ENCODE measurements at regions not wholly inside any gene's neighbourhood (a gene's known extent, or its start where the extent isn't known, plus 50 kb on each side); places are given as distances from the start of the nearest gene placed in this dataset.

- 87% methylated on average over 4 of the region's 4 CpGs; no CpG with 5 or more reads in 1 of the 2 experiments for WGBS, 2 experiments (ENCODE audit: extremely low coverage in 1 of 2, insufficient coverage in 1 of 2, insufficient read length in 1 of 2, insufficient replicate concordance in 2 of 2, low coverage in 1 of 2, low lambda C conversion rate in 2 of 2, missing lambda C conversion rate in 1 of 2)
- no peak for FAIRE-seq
- POLR2A ChIA-PET (ENCODE audit: partially characterized antibody), result no interaction called here
- TF ChIP-seq TAF1 (IDR thresholded peaks at IDR 0.05; ENCODE audit: low read depth, low read length) (no peak), ASH2L (IDR thresholded peaks at IDR 0.05; ENCODE audit: low read length) (no peak), SUZ12 (IDR thresholded peaks at IDR 0.05; ENCODE audit: low read length) (no peak), FOSL1 (IDR thresholded peaks at IDR 0.05; ENCODE audit: insufficient read depth, low read depth, low read length) (no peak), SAP30 (IDR thresholded peaks at IDR 0.05; ENCODE audit: insufficient read depth, insufficient replicate concordance, low read length) (no peak), BACH1 (IDR thresholded peaks at IDR 0.05; ENCODE audit: low read length) (no peak), ZNF274 (IDR thresholded peaks at IDR 0.05; ENCODE audit: borderline replicate concordance, extremely low read depth, low read length) (no peak), EP300 (IDR thresholded peaks at IDR 0.05; ENCODE audit: borderline replicate concordance in 1 of 2, low read depth in 2 of 2, low read length in 2 of 2) (no peak), YY1 (IDR thresholded peaks at IDR 0.05; ENCODE audit: low read depth, low read length) (no peak), NRF1 (IDR thresholded peaks at IDR 0.05; ENCODE audit: low read depth, low read length) (no peak), CTCF (IDR thresholded peaks at IDR 0.05; ENCODE audit: control extremely low read depth in 1 of 3, insufficient read depth in 1 of 3, low read depth in 1 of 3, low read length in 3 of 3) (no peak), TAF7 (optimal IDR thresholded peaks at IDR 0.05; ENCODE audit: borderline replicate concordance, low read depth, low read length) (no peak)
Observed at GRCh38 chr7:42614636-42615035, 297.2 kb downstream of the C7orf25 start.

More at GRCh38 chr7:42614636-42615035, 297.2 kb downstream of the C7orf25 start:
- Histone ChIP-seq H3K36me3 (ENCODE audit: control insufficient read depth in 2 of 4, insufficient read depth in 4 of 4, low read length in 3 of 4) (no peaks in the 10 kb centered on the region), H3K23ac (ENCODE audit: insufficient read length) (no peak overlapping the region), H3K18ac (ENCODE audit: extremely low read depth, low read length) (no peak overlapping the region), H4K5ac (ENCODE audit: insufficient read length, low read depth, low read length) (no peak overlapping the region), H3K14ac (ENCODE audit: insufficient read length) (no peak overlapping the region), H4K20me1 (replicated peaks in 1 of 2; ENCODE audit: control insufficient read depth in 1 of 2, insufficient read depth in 2 of 2, low read length in 2 of 2) (no peaks in the 10 kb centered on the region), H3K56ac (replicated peaks; ENCODE audit: insufficient read length, low read depth, low read length) (no peak overlapping the region), H3K9me3 (ENCODE audit: insufficient read depth in 2 of 2, low read depth in 1 of 2, low read length in 1 of 2) (no peaks in the 10 kb centered on the region), H2BK20ac (ENCODE audit: low read length) (no peak overlapping the region), H3K4me2 (ENCODE audit: insufficient read depth in 1 of 2, low read depth in 2 of 2, low read length in 2 of 2) (no peak overlapping the region), H3K4ac (replicated peaks; ENCODE audit: insufficient read length, low read depth, low read length) (no peak overlapping the region), H3K27me3 (replicated peaks in 1 of 4; ENCODE audit: control insufficient read depth in 3 of 4, extremely low read depth in 1 of 4, insufficient read depth in 3 of 4, low read length in 3 of 4) (no peaks in the 10 kb centered on the region), H3K4me3 (ENCODE audit: extremely low read depth in 1 of 4, insufficient read depth in 2 of 4, low read depth in 3 of 4, low read length in 4 of 4) (no peak overlapping the region), H2BK15ac (ENCODE audit: low read length) (no peak overlapping the region), H2BK120ac (replicated peaks; ENCODE audit: low read depth, low read length) (no peak overlapping the region), H3K27ac (ENCODE audit: low read depth, low read length) (no peak overlapping the region), H2AK5ac (ENCODE audit: low read depth, low read length) (no peak overlapping the region), H2BK12ac (ENCODE audit: low read depth, low read length) (no peak overlapping the region), H3K9ac (replicated peaks in 1 of 4; ENCODE audit: extremely low read depth in 1 of 4, low read depth in 3 of 4, low read length in 3 of 4) (no peak overlapping the region), H4K91ac (replicated peaks; ENCODE audit: insufficient read length, low read length) (no peak overlapping the region), H4K8ac (ENCODE audit: extremely low read depth, insufficient read depth, low read length) (no peak overlapping the region), H2AFZ (ENCODE audit: low read length) (no peak overlapping the region), H2BK5ac (ENCODE audit: low read depth, low read length) (no peak overlapping the region), H3K23me2 (ENCODE audit: low read depth, low read length) (no peaks in the 10 kb centered on the region), H3K79me1 (ENCODE audit: low read depth, low read length) (no peaks in the 10 kb centered on the region), H3K4me1 (replicated peaks in 1 of 4; ENCODE audit: control insufficient read depth in 3 of 4, insufficient read depth in 4 of 4, low read length in 3 of 4) (peaks cover 0 to 4% (median 2%) of the 10 kb centered on the region in 4 experiments; a peak in 2 of 7 replicates), H3K79me2 (ENCODE audit: control insufficient read depth in 1 of 2, insufficient read depth in 2 of 2, low read length in 2 of 2) (no peaks in the 10 kb centered on the region)
- CTCF ChIA-PET (ENCODE audit: partially characterized antibody), result interaction anchor here (0.7 kb wide), 1 partner anchor 41 kb away, joined by 3 read pairs; no protein-coding TSS in a partner anchor
- DNase-seq (ENCODE audit: low read depth in 1 of 2, low spot score in 2 of 2), result no peak

Data from H1 (cell line).